Epithelial cell of proximal tubule (primary cell): ENCODE measurements at regions not wholly inside any gene's neighbourhood (a gene's known extent, or its start where the extent isn't known, plus 50 kb on each side); places are given as distances from the start of the nearest gene placed in this dataset.
"Not testable (repeated sequence)": the region's sequence is repeated elsewhere in the genome, so short reads cannot be mapped to it uniquely, and the experiment has no call there.

Experiments
- DNase-seq: peaks from one replicate; pipeline ENCODE4 v3.0.0-alpha.2; 2011; ENCODE audit warnings: low read depth
- H3K4me3 ChIP-seq: 2 replicates; pipeline ENCODE4 v1.5.1; 2011; ENCODE audit warnings: low read depth, mild to moderate bottlenecking, low read length
- TF ChIP-seq, protein P1 (sequence below): conservative IDR thresholded peaks from 2 replicates; pipeline ENCODE4 v1.5.1; 2012; ENCODE audit warnings: low read depth, mild to moderate bottlenecking, low read length

- DNase-seq, result no peak
- TF ChIP-seq, protein P1, sequence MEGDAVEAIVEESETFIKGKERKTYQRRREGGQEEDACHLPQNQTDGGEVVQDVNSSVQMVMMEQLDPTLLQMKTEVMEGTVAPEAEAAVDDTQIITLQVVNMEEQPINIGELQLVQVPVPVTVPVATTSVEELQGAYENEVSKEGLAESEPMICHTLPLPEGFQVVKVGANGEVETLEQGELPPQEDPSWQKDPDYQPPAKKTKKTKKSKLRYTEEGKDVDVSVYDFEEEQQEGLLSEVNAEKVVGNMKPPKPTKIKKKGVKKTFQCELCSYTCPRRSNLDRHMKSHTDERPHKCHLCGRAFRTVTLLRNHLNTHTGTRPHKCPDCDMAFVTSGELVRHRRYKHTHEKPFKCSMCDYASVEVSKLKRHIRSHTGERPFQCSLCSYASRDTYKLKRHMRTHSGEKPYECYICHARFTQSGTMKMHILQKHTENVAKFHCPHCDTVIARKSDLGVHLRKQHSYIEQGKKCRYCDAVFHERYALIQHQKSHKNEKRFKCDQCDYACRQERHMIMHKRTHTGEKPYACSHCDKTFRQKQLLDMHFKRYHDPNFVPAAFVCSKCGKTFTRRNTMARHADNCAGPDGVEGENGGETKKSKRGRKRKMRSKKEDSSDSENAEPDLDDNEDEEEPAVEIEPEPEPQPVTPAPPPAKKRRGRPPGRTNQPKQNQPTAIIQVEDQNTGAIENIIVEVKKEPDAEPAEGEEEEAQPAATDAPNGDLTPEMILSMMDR, result no peak
- no peak overlapping the region for H3K4me3 ChIP-seq
Observed at GRCh38 chr2:139574371-139574770, 794.2 kb upstream of the NXPH2 start.

- TF ChIP-seq, protein P1, result no peak
- DNase-seq, result no peak
- no peak overlapping the region for H3K4me3 ChIP-seq
Observed at GRCh38 chr2:139556789-139557188, 776.6 kb upstream of the NXPH2 start.

DNA sequence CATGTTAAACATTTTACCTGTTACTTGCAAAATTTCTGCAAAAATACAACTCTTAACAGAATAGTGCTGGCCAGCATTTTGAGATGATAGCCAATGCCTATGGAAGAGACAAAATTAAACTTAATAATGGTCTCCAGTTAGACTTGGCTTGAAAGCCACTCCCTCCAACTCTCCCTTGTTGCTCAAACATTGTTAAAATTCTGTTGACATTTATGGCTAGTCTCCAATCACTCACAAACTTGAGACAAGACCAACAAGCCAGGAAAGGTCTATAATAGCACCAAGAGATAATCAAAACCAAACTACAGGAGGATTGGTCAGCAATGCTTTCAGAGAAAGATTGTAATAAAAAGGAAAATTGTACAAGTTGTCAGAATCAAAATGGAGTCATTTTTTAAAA, 770.7 kb upstream of the NXPH2 start:
- TF ChIP-seq, protein P1, result no peak
- no peak for DNase-seq

GRCh38 chr2:139550341-139550740, 770.2 kb upstream of the NXPH2 start:
- no peak for DNase-seq
- no peak overlapping the region for H3K4me3 ChIP-seq
- TF ChIP-seq, protein P1, result no peak

More for the DNA sequence above, 770.7 kb upstream of the NXPH2 start:
- no peak overlapping the region for H3K4me3 ChIP-seq

GRCh38 chr2:139544186-139544851, 764.1 kb upstream of the NXPH2 start:
- H3K4me3 ChIP-seq, result no peak overlapping the region
- DNase-seq, result no peak
- TF ChIP-seq, protein P1, result no peak

- H3K4me3 ChIP-seq, DNase-seq: not testable (repeated sequence)
Observed at GRCh38 chr2:139538332-139539020, 758.3 kb upstream of the NXPH2 start.

GRCh38 chr2:139529080-139529479, 748.9 kb upstream of the NXPH2 start:
- peak; percentile 29 for DNase-seq
- H3K4me3 ChIP-seq, result no peak overlapping the region
- TF ChIP-seq, protein P1, result no peak
